Gastroesophageal sphincter (tissue), 4 donors: ENCODE measurements at regions not wholly inside any gene's neighbourhood (a gene's known extent, or its start where the extent isn't known, plus 50 kb on each side); places are given as distances from the start of the nearest gene placed in this dataset.
"Not testable (repeated sequence)": the region's sequence is repeated elsewhere in the genome, so short reads cannot be mapped to it uniquely, and the experiment has no call there.

Experiments used
- ATAC-seq: fragments of 150-250 bp; one replicate; pipeline ENCODE4 v1.9.1; 2016; ENCODE audit warnings: mild to moderate bottlenecking, moderate library complexity
- H3K27ac ChIP-seq, 4 donors: fragments of 200-600 bp; sonication (generic) in 3 of 4; 1 replicate in 3 of 4; 2 replicates in 1 of 4; pipeline ENCODE4 v1.5.1; 2016 to 2019
- H3K27me3 ChIP-seq: fragments of 200-600 bp; sonication (generic); one replicate; pipeline ENCODE4 v1.5.1; 2019
- H3K36me3 ChIP-seq, 2 donors: fragments of 200-600 bp; sonication (generic); one replicate each; pipeline ENCODE4 v1.5.1; 2019; ENCODE audit warnings: control low read depth in 1 of 2
- H3K4me1 ChIP-seq, 3 donors: fragments of 200-600 bp; sonication (generic); 1 replicate in 2 of 3; 2 replicates in 1 of 3; pipeline ENCODE4 v1.5.1; 2016 to 2019; ENCODE audit warnings: control low read depth in 2 of 3
- H3K4me3 ChIP-seq, 2 donors: fragments of 200-600 bp; sonication (generic); one replicate each; pipeline ENCODE4 v1.5.1; 2019; ENCODE audit warnings: mild to moderate bottlenecking in 1 of 2, moderate library complexity in 1 of 2
- H3K9me3 ChIP-seq, 3 donors: fragments of 200-600 bp; sonication (generic); one replicate each; pipeline ENCODE4 v1.5.1; 2017 to 2019; ENCODE audit warnings: control low read depth in 2 of 3
- CTCF ChIP-seq, 4 experiments: fragments of 200-600 bp in 2 of 4; fragments of 450-650 bp in 2 of 4; sonication (generic) in 1 of 4; IDR thresholded peaks; one replicate each; pipeline ENCODE4 v1.5.1; 2017 to 2019; ENCODE audit warnings: antibody characterized with exemption in 4 of 4, mild to moderate bottlenecking in 2 of 4, moderate library complexity in 2 of 4
- EP300 ChIP-seq: sonication (generic); formaldehyde crosslinking; IDR thresholded peaks from one replicate; pipeline ENCODE4 v1.6.1; 2017; ENCODE audit warnings: antibody characterized with exemption, mild to moderate bottlenecking
- POLR2A ChIP-seq, 2 donors: fragments of 450-650 bp; IDR thresholded peaks; one replicate each; pipeline ENCODE4 v1.6.1; 2017; ENCODE audit warnings: antibody characterized with exemption in 2 of 2, mild to moderate bottlenecking in 2 of 2, moderate library complexity in 1 of 2
- POLR2AphosphoS5 ChIP-seq: sonication (generic); formaldehyde crosslinking; IDR thresholded peaks from one replicate; pipeline ENCODE4 v1.6.1; 2017; ENCODE audit warnings: antibody characterized with exemption
- WGBS, 2 donors: methylation state at CpG; one replicate each; pipeline ENCODE4 v1.1.5; 2018; ENCODE audit warnings: low coverage in 1 of 2; 5-methylcytosine and 5-hydroxymethylcytosine counted together

- Histone ChIP-seq H3K27me3 (no peaks in the 10 kb centered on the region), H3K4me3 (no peak overlapping the region), H3K4me1 (peaks cover 0 to 18% (median 0%) of the 10 kb centered on the region in 3 donors), H3K36me3 (no peaks in the 10 kb centered on the region), H3K27ac (no peak overlapping the region), H3K9me3 (no peaks in the 10 kb centered on the region)
- WGBS, 2 donors: no CpG with 5 or more reads among the region's 1 CpG
- ATAC-seq: no peak
- no peak for TF ChIP-seq CTCF (IDR thresholded peaks at IDR 0.05)
- TF ChIP-seq POLR2AphosphoS5: no peak
- no peak for TF ChIP-seq POLR2A (IDR thresholded peaks at IDR 0.05)
- no peak for TF ChIP-seq EP300
These were observed 395.8 kb upstream of the CCDC54 start for GRCh38 chr3:106981392-106981791.

GRCh38 chr3:106985721-106986120 lies 391.5 kb upstream of the CCDC54 start:
- Histone ChIP-seq H3K9me3 (peaks cover 0 to 3% (median 0%) of the 10 kb centered on the region in 3 donors), H3K36me3 (no peaks in the 10 kb centered on the region), H3K27me3 (no peaks in the 10 kb centered on the region), H3K27ac (no peak overlapping the region), H3K4me1 (peaks cover 0 to 22% (median 0%) of the 10 kb centered on the region in 3 donors), H3K4me3 (no peak overlapping the region)
- 85 to 100% methylated on average over 2 of the region's 2 CpGs for WGBS, 2 donors
- TF ChIP-seq POLR2AphosphoS5: no peak
- TF ChIP-seq POLR2A (IDR thresholded peaks at IDR 0.05): no peak
- no peak for TF ChIP-seq CTCF (IDR thresholded peaks at IDR 0.05)
- no peak for TF ChIP-seq EP300
- no peak for ATAC-seq

- H3K9me3 ChIP-seq, H3K36me3 ChIP-seq, H3K27ac ChIP-seq, H3K4me1 ChIP-seq, ATAC-seq, H3K27me3 ChIP-seq, H3K4me3 ChIP-seq: not testable (repeated sequence)
- WGBS, 2 donors: 87 to 93% methylated on average over 10 to 11 of the region's 21 CpGs
These were observed 378.2 kb upstream of the CCDC54 start for GRCh38 chr3:106998841-106999682.

- Histone ChIP-seq H3K36me3 (no peaks in the 10 kb centered on the region), H3K9me3 (no peaks in the 10 kb centered on the region), H3K4me3 (no peak overlapping the region), H3K4me1 (no peaks in the 10 kb centered on the region), H3K27ac (no peak overlapping the region), H3K27me3 (no peaks in the 10 kb centered on the region)
- ATAC-seq: no peak
- WGBS, 2 donors: 59 to 67% methylated on average over 1 to 2 of the region's 2 CpGs
- TF ChIP-seq CTCF (IDR thresholded peaks at IDR 0.05): no peak
- no peak for TF ChIP-seq POLR2A (IDR thresholded peaks at IDR 0.05)
- no peak for TF ChIP-seq POLR2AphosphoS5
- no peak for TF ChIP-seq EP300
These were observed 375.6 kb upstream of the CCDC54 start for GRCh38 chr3:107001635-107002034.

GRCh38 chr3:107005352-107005751 lies 371.9 kb upstream of the CCDC54 start:
- not testable (repeated sequence) for H3K36me3 ChIP-seq, H3K9me3 ChIP-seq, H3K4me3 ChIP-seq, ATAC-seq, H3K27ac ChIP-seq, H3K27me3 ChIP-seq, H3K4me1 ChIP-seq
- 60 to 63% methylated on average over 4 of the region's 4 CpGs for WGBS, 2 donors

GRCh38 chr3:107008213-107008612 lies 369.0 kb upstream of the CCDC54 start:
- H3K4me1 ChIP-seq: no peaks in the 10 kb centered on the region
- WGBS, 2 donors: 82 to 100% methylated on average over 1 of the region's 1 CpG
- no peak for TF ChIP-seq EP300
- TF ChIP-seq CTCF (IDR thresholded peaks at IDR 0.05): no peak
- TF ChIP-seq POLR2A (IDR thresholded peaks at IDR 0.05): no peak
- TF ChIP-seq POLR2AphosphoS5: no peak
- no peak overlapping the region for H3K27ac ChIP-seq
- H3K4me3 ChIP-seq: no peak overlapping the region
- H3K27me3 ChIP-seq: no peaks in the 10 kb centered on the region
- H3K36me3 ChIP-seq: no peaks in the 10 kb centered on the region
- ATAC-seq: no peak
- H3K9me3 ChIP-seq: no peaks in the 10 kb centered on the region
